NCI-H2227 (cell line): ENCODE measurements at regions not wholly inside any gene's neighbourhood (a gene's known extent, or its start where the extent isn't known, plus 50 kb on each side); places are given as distances from the start of the nearest gene placed in this dataset.
"Not testable (repeated sequence)": the region's sequence is repeated elsewhere in the genome, so short reads cannot be mapped to it uniquely, and the experiment has no call there.

ENCODE experiments used
- DNase-seq: peaks from one replicate; lab custom pipeline; 2025; ENCODE audit not compliant: unreplicated experiment; lab: John Stamatoyannopoulos, UW

DNA sequence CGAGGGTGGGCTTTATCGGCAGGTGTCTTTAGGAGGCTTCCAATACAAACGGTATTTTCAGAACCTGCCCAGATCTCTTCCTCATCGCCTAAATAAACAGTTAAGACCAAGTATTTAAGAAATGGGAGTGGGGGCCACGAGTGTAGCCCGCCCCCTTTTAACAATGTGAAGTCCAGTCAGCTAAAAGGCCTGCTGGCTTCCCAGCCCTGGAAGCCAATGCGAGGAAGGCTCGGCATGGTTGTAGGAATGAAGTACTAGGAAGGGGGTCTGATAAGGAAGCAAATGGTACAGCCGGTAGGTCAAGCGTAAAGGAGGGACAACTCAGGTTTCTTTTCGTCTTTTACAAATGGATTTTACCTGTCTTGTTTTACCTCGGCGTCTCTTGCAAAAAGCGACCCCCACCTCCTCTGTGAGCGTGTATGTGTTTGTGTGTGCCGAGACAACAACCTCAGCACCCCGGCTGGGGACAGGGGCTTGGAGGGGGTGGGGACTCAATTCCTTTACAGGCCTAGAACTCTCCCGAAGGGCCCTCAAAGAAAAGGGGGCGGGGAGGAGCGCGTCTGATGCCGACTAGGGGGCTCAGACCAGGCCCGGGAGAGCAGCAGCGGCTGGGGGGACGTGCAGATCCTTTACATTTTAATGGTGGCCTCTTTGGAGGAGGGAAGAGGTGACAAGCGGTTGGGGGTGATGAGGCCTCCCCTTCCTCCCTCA, 147.6 kb downstream of the GPR85 start:
- peak; percentile 68 for DNase-seq

DNA sequence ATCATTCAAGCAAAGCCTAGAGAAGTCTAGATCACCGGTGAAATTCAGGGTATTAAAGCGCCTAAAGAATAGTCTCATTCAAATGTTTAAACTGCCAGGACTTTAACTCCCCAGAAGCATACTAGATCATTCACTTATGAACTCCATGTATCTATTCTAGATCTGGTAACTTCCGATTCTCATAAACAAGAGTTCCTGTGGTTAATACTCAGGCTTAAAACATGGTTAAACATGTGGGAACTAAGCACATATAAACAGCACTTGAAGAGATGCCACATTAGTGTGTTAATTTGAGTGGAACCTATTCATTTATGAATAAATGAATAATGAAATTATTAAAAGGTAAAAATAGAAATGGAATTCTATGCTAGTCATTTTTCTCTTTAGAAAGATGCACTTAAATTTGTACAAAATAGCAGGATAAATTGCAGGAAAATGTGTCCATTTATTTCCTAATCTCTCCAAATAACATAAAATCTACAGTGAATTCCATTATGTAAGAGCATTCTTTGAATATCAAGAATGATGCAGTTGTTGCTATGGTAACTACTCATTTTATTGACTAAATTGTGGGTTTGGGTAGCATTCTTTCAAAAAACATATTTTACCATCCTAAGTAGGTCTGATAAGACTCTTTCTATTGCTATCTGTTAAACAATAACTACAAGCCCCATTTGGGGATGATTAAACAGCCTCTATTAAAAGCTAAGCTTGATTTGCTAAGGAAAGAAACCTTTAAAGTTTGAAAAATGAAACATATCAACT, 147.6 kb upstream of the TMEM168 start:
- no peak for DNase-seq

DNA sequence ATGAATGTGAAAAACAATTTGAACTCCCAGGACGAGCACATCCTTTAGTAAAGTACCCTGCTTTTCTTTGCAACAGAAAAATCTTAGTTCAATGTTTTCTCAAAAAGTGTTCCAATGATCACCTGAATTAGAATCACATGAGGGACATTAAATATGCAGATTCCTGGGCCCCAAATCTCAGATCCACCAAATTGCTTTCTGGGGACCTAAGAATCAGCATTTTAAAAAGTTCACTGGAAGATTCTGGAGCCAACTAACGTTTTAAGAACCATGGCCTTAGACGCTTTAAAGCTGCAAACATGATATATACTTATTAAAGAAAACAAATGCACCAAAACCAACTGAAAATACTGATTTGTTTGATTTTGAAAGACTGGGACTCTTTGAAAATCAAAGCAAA, 143.4 kb upstream of the TMEM168 start:
- DNase-seq, result no peak

DNA sequence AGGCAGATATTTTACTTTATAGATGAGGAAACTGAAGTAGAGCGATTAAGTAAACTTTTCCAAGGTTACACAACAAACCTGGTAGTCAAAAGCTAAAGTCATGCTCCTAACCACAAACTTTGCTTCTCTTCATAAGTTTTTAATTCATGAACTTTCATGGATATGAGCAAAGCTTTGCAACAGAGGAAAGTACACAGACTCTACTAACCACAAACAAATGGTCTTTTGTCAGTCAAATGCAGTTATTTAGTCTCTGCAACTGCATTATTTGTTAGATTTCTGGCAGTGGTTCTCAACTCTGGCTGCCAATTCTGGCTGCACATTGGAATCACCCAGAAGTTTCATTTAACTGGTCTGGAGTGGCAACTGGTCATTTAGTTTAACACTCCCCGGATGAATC, 140.6 kb upstream of the TMEM168 start:
- DNase-seq, result no peak

DNA sequence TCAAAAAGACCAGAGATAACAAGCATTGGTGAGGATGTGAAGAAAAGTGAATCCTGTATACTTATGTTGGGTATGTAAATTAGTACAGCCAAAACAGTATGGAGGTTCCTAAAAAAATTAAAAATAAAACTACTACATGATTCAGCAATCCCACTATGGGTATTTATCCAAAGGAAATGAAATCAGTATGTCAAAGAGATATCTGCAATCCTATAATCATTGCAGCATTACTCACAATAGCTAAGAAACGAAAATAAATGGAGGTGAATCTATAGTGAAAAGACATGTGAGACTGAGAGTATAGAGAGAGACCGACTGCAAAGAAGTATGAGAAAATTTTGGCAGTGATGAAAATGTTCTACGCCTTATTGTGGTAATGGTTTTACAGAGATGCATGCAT, 139.2 kb upstream of the TMEM168 start:
- DNase-seq, result no peak

DNA sequence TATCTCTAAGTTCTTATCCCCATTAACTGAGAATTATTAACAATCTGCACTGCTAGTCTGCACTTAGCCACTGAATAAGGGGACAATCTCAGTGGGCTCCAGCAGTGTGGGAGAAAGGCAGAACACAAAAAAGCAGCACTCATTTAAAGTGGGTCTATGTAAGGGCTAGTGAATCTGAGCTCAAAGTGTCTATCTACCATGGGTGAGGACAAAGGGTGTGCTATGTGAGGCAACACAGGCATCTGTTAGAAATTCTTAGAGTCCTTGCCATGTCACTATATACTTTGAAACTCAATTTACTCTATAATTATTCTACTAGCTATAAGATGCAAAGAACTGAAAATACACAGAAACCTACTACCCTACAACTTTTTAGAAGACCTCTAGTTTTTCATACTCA, 135.8 kb upstream of the TMEM168 start:
- DNase-seq, result no peak

DNA sequence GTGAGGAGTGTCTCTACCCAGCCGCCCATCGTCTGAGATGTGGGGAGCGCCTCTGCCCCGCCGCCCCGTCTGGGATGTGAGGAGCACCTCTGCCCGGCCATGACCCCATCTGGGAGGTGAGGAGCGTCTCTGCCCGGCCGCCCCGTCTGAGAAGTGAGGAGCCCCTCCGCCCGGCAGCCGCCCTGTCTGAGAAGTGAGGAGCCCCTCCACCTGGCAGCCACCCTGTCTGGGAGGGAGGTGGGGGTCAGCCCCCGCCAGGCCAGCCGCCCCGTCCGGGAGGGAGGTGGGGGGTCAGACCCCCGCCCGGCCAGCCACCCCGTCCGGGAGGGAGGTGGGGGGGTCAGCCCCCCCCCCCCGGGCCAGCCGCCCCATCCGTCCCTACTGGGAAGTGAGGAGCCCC, 132.4 kb upstream of the TMEM168 start:
- DNase-seq, result not testable (repeated sequence)

DNA sequence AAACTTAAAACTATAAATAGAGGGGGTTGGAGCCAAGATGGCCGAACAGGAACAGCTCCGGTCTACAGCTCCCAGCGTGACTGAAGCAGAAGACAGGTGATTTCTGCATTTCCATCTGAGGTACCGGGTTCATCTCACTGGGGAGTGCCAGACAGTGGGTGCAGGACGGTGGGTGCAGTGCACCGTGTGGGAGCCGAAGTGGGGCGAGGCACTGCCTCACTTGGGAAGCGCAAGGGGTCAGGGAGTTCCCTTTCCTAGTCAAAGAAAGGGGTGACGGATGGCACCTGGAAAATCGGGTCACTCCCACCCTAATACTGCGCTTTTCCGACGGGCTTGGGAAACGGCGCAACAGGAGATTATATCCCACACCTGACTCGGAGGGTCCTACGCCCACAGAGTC, 126.2 kb upstream of the TMEM168 start:
- not testable (repeated sequence) for DNase-seq

DNA sequence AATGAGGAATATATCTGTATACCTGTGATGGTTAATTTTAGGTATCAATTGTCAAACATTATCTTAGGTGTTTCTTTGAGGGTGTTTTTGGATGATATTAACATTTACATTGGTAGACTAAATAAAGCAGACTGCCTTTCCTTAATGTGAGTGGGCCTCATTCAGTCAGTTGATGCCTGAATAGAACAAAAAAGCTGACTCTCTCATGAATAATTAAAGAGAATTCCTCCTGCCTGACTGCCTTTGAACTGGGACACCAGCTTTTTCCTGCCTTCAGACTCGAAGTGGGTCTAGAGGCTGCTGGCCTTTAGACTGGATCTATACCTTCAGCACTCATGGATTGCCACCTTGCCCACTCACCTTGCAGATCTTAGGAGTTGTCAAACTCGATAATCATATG, 117.9 kb upstream of the TMEM168 start:
- DNase-seq, result no peak

DNA sequence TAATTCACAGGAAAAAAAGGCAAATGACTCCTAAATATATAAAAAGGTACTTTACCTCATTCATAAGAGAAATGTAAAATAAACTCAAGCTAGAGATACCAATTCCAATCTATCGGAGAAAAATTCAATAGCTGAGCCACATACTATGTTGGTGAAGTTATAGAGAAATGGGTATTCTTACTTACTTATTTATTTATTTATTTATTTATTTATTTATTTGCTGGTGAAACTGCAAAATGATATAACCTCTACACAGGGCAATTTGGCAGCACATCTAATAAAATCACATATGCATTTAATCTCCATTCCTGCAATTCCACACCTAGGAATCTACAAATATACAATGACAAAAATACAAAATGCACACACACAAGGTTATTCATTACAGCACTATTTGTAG, 117.5 kb upstream of the TMEM168 start:
- no peak for DNase-seq

DNA sequence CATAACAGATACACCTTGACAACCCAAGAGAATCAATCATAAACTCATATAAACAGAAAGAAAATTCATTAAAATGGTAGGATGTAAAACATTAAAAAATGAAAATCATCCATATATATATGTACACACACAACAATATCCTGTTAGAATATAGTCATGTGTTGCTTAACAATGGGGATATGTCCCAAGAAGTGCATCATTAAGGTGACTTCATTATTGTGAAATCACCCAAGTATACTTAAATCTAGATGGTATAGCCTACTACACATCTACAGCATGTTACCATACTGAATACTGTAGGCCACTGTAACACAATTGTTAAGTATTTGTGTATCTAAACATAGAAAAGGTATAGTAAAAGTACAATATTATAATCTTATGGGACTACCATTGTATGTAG, 115.8 kb upstream of the TMEM168 start:
- no peak for DNase-seq

DNA sequence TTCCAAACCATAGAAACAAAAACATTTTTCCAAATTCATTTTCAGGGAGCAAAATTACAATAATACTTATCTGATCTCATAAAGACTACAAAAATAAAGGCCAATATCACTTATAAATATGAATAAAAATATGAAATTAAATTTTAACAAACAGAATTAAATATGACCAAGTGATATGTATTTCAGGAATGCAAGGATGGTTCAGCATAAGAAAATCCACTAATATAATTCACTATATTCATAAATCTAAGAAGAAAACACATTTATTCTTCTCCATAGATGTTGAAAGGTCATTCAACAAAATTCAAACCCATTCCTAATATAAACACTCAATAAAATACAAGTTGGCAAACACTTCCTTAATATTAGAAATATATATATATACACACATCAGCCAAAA, 115.2 kb upstream of the TMEM168 start:
- DNase-seq, result no peak

DNA sequence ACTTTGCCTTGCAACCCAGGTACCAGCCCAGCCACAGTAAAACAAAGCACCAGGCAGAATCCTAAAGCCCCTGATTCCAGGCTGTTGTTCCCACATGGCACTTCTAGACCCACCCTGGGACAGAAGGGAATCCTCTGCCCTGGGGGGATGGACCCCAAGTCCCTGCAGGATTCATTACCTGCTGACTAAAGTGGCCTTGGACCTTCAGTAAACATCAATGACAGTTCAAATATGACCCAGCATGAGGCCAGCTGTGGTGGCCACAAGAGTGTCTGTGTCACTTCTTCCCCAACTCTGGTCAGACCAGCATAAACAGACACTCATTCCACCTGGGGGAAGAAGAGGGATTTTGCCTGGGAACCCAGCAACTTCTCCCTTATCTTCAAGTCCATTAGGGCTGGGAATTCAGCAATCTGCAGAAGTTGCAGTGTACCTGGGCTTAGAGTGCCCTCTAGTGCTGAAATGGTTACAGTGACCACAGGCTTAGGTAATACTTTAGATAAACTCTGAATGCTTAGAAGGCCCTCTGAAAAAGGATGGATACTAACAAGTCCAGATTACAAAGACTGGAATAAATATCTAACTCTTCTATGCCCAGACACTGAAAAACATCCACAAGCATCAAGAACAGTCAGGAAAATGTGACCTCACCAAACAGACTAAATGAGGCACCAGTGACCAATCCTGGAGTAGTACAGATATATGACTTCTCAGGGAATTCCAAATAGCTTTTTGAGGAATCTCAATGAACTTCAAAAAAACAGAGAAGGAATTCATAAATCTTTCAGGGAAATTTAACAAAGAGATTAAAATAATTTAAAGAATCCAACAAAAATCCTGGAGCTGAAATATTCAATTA, 108.5 kb upstream of the TMEM168 start:
- DNase-seq, result peak; percentile 85

DNA sequence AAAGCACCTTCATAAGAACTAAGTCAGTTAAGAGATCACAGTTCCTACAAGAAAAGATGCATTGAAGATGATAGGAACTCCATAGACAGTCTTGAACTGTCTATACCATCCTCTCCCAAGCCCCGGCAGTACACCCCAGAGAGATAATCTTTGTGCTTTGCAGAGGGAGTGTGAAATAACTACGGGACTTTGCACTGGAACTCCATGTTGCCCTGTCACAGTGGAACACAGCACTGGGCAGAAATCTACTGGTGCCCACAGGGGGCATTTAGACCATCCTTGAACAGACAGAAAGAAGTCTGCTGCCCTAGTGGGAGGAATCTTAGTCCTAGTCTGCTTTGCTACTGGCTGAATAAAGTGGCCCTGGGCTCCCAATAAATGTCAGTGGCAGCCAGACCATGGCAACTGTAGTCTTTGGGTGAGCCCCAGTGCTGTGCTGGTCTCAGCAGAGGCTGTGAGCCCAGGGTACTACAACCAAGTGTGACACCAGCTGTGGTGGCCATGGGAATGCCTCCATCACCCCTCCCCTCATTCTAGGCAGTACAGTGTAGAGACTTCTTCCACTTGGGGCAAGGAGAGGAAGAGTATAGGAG, 107.7 kb upstream of the TMEM168 start:
- no peak for DNase-seq

DNA sequence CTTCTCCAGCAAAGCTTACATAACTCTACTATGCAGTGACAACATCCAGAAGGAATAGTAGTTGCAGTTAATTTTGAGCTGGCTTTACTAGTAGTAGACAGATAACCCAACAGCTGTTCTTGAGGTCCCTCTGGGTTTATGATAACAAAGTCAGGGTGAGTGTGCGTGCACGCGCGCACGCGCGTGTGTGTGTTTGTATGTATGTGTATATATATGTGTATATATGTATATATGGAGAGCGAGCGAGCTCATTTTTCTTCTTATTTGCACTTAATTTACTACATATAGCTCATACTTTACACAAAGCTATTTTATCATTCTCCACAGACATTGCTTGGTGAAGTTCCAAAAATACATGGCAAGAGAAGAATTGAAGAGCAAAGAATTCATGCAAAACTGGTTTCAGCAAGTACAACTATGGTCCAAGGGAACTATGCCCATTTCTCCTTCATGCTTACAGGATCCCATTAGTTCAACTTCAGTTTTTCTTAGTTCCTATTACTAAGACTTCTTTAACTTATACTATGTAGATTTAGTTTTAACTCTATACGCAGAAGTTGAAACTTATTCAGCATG, 105.9 kb upstream of the TMEM168 start:
- no peak for DNase-seq

DNA sequence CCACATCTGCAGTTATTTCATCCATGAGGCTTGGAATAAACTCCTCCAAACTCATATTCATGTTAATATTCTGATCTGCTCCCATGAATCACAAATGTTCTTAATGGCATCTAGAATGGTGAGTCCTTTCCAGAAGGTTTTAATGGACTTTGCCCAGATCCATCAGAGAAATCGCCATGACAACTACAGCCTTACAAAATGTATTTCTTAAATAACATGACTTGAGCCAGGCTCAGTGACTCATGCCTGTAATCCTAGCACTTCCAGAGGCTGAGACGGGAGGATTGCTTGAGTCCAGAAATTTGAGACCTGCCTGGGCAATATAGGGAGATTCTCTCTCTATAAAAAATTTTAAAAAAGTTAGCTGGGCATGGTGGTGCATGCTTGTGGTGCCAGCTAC, 102.1 kb upstream of the TMEM168 start:
- DNase-seq, result no peak

DNA sequence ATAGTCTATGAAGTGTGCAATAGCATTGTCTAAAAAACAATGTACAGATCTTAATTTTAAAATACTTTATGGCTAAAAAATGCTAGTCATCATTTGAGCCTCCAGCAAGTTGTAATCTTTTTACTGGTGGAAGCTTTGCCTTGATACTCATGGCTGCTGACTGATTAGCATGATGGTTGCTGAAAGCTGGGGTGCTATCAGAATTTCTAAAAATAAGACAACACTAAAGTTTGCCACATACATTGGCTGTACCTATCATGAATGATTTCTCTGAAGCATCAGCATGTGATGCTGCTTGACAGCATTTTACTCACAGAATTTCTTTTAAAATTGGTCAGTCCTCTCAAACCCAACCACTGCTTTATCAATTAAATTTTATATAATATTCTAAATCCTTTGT, 101.5 kb upstream of the TMEM168 start:
- DNase-seq, result no peak

DNA sequence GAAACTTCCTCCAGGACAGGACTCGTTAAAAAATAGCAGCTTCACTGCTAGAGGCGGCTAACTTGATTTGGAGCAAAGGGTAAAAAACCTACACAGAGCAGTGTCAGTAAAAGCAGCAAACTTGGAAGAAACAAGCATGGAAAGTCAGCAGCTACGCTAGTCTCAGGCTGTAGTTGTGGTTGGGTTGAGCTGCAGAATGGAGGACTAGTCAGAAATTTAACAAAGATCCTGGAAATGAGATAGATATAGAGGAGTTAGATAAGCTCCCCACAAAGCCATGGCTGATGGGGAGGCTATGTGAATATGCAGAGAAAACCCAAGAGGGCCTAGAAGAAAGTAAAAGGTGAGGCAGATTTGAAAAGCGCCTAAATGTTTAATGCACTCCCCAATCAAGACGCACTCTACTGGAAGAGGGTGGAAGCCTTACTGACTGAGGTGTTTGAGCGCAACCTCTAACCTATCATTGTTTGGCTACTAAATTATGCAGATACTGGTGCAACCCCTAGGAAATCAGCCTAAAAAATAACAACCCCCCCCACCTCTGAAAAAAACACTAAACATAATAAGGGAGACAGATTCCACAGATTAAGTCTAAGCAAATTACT, 99.7 kb upstream of the TMEM168 start:
- no peak for DNase-seq

DNA sequence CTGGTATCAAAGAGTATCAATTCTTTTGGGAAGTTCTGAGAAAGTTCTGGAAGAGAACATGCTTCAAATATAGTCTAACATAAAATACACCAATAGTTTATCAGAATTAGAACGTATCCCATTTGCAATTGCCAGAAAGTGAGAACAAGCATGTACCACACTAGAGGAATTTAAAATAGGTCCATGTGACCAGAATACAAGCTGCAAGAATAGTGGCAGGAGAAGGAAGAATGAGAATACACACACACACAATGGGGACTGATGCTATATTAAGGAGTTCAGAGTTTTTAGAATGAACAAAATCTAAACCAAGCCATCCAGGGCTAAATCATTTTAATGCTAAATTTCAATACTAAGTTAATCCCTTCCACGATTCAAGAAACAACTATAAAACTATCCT, 99.1 kb upstream of the TMEM168 start:
- DNase-seq, result no peak

DNA sequence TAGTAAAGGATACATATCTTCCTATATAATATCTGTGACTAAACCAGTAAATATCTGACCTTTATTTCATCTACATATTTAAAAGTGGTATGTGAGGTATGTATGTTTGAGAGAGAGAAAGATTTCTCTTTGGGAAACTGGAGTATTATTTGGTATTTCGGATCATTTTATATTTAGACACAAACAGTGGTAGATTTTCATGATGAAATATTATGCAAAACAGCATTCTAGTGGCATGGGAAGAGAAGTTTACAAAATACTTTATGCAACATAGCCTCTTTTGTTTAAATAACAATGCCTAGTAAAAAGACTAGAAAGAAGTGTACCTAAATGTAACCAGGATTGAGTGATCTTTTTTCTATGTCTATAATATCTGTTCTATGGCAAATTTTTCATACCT, 98.6 kb upstream of the TMEM168 start:
- no peak for DNase-seq

DNA sequence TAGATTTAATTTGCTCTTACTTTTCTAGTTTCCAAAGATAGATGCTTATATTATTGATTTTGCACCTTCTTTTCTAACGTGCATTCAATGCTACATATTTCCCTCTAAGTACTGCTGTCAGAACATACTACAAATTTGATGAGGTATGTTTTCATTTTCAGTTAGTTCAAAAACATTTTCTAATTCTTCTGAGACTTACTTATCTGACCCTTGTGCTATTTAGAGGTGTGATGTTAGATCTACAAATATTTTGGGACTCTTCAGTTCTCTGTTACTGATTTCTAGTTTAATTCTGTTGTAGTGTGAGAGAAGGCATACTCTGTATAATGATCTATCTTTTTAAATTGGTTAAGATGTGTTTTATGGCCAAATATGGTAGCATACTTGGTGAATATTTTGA, 97.8 kb upstream of the TMEM168 start:
- DNase-seq, result no peak
